ENCODE measurements at regions not wholly inside any gene's neighbourhood (a gene's known extent, or its start where the extent isn't known, plus 50 kb on each side); places are given as distances from the start of the nearest gene placed in this dataset.
A peak's percentile ranks its signal among the peaks of the same experiment; 100 is the strongest.

- no peak for DNase-seq
Measured at GRCh38 chr4:125440814-125441213, 126.1 kb downstream of the FAT4 start.

DNA sequence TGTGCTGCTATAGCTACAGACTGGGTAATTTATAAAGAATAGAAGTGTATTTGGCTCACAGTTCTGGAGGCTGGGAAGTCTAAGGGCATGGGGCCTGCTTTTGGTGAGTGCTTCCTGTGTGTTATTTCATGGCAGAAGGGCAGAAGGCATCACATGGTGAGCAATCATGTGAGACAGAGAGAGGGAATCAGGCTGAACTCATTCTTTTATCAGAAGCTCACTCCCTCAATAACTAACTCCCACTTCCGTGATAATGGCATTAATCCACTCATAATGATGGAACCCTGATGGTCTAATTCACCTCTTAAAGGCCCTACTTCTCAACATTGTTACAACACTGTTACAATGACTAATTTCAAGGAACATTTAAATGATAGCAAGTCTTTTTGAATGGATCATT lies 129.4 kb downstream of the FAT4 start:
- DNase-seq, result no peak

- no peak for DNase-seq
Measured at GRCh38 chr4:125445525-125445924, 130.8 kb downstream of the FAT4 start.

DNA sequence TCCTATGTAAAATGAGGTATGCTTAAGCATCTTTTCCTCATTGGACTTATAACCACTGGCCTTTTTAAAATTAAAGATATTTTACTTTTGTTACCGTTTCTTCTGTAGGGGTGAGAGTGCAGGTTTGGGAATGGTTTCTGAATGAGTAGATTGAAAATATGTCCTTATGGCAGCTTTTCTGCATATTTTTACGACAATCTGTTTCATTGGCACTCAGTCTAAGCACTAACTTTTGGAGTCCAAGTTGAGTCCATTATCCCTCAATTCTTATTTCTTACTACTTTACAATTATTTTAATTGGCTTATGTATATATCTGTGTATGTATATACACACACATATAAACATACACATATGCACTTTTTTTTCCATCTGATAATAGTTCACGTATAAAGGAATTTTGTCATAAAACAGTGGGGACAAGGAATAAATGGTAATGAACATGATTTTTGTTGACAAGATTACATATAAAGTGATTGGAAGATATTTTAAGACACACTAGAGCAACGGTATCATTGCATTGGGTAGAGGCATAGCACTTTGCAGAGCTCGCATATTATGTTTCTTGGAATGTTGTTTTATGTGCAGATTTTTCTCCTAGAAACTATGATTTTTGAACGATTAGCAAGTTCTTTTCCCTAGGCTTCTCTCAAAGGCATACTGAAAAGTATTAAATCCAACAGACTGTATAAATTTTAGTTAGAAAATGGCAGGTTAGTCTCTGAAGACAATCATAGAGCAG lies 133.0 kb downstream of the FAT4 start:
- DNase-seq, result no peak

DNA sequence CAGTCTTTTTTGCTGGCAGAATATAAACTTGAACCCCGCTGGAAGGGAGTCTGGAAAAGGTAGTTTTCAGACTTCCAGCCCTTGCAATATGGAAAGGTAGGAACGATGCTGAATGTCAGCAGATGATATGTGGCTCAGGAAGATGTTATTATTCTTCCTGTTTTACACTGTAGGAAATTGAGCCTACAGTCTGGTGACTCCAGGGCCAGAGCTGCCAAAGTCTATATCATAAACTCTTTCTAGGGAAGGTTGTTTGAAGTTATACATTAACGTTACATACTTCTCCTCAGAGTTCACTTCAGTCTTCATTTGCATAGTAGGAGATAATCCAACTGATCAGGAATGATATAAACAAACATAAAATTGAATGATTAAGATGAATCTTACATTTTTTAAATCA lies 141.3 kb downstream of the FAT4 start:
- no peak for DNase-seq

DNA sequence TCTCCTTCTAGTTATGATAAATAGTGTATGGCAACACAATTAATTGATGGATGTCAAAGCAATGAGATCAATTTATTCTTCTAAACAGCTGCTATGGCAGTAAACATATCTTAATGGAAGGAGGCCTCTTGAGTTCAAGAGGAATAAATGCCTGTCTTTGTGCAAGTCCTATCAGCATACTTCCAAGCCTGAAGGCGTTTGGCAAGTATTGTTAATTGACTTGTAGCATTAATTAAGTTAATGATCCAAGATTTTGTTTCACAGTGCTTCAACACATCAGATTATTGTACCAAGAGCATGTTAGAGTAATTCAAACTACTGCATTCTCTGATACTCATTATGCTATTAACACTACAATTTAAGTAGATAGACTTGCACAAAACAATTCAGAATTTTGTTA lies 144.8 kb downstream of the FAT4 start:
- no peak for DNase-seq

- DNase-seq, result no peak
Measured at GRCh38 chr4:125461676-125462363, 147.1 kb downstream of the FAT4 start.

GRCh38 chr4:125464146-125464545 lies 149.4 kb downstream of the FAT4 start:
- no peak for DNase-seq

DNA sequence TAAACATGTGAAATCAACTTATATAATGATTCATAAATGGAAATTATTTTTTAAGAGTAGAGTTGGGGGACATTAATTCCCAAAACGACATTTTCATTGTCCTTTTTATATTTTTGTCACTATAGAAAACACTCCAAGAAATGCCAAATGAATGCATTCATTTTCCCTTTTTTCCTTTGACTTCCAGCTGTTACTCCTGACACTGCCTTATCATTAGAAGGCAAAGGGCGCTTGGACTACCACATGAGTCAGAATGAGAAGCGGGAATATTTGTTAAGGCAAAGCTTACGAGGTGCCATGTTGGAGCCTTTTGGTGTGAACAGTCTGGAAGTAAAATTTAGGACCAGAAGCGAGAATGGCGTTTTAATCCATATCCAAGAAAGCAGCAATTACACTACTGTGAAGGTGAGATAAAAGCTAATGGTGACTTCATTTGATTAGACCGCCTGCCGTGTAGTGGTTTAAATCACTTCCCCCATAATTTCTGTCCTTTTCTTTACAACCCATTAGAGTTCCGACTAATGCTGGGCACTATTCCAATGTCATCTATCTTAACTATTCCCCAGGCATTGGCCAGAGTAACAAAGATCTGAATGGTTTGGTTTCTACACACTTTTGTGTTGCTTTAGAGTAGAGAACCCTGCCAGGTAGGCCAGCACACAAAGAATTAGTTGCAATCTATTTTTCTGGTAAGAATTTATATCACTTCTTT lies 166.7 kb downstream of the FAT4 start:
- peak; percentile 66 for DNase-seq

- no peak for DNase-seq
Measured at GRCh38 chr4:125482822-125483221, 168.1 kb downstream of the FAT4 start.

- no peak for DNase-seq
Measured at GRCh38 chr4:125483278-125483677, 168.5 kb downstream of the FAT4 start.

- DNase-seq, result no peak
Measured at GRCh38 chr4:125484912-125485311, 170.2 kb downstream of the FAT4 start.

DNA sequence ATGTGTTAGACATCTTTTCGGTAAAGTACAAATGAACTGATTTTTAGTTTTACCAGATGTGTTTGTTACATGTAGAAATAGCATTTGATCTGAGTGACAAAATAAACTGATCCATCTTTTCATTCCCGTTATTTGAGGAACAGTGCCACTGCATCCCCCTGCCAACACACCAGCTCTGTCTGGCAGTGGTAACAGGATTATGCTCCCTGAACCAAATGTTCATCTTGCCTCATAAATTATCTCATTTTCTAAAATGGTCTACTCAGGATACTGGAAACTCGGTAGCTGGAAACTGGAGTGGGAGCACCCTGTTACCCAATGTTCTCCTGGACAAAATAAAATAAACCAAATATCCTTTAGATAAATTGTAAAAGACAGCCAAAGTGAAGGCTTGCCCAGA lies 171.6 kb downstream of the FAT4 start:
- DNase-seq, result no peak

DNA sequence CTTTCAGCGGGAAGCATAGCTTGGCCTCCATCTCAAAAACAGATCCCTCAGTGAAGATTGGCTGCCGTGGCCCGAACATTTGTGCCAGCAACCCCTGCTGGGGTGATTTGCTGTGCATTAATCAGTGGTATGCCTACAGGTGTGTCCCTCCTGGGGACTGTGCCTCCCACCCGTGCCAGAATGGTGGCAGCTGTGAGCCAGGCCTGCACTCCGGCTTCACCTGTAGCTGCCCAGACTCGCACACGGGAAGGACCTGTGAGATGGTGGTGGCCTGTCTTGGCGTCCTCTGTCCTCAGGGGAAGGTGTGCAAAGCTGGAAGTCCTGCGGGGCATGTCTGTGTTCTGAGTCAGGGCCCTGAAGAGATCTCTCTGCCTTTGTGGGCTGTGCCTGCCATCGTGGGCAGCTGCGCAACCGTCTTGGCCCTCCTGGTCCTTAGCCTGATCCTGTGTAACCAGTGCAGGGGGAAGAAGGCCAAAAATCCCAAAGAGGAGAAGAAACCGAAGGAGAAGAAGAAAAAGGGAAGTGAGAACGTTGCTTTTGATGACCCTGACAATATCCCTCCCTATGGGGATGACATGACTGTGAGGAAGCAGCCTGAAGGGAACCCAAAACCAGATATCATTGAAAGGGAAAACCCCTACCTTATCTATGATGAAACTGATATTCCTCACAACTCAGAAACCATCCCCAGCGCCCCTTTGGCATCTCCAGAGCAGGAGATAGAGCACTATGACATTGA lies 175.4 kb downstream of the FAT4 start:
- no peak for DNase-seq

- DNase-seq, result no peak
Measured at GRCh38 chr4:125492957-125493356, 178.2 kb downstream of the FAT4 start.

DNA sequence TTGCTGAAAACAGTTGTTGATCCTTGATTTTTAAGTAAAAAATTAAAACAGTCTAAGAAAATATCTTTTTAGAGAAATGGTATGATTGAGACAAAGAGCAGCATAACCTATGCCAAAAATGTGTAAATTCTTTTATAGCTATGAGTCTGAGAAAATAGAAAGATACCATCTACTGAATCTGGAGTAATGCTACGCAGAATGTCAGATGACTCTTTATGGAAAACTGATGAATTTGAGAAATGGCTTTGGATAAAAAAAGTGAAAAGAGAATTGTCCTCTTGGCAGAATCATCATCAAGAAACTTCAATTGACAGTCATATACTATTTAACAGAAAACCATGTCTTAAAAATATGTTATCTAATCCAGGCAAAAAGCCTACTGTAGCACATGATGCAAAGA lies 183.1 kb downstream of the FAT4 start:
- DNase-seq, result no peak

- no peak for DNase-seq
Measured at GRCh38 chr4:125498981-125499380, 184.2 kb downstream of the FAT4 start.

DNA sequence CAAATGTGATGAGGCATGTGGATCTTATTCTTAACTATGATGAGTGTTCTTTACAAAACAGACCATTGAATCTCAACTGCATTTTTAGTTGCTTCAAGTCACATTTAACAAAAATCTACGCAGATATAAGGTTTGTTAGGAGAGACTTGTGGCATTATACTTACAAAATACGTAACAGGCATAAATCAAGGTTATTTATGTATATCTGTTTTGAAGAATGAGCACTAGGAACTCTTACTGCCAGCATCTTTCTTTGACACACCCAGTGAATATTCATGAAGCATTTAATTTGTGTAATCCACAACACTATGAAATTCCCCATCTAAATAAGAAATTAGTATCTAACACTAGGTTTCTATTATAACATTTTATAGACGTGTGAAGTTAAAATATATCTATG lies 186.3 kb downstream of the FAT4 start:
- no peak for DNase-seq

GRCh38 chr4:125501568-125501967 lies 186.8 kb downstream of the FAT4 start:
- no peak for DNase-seq

DNA sequence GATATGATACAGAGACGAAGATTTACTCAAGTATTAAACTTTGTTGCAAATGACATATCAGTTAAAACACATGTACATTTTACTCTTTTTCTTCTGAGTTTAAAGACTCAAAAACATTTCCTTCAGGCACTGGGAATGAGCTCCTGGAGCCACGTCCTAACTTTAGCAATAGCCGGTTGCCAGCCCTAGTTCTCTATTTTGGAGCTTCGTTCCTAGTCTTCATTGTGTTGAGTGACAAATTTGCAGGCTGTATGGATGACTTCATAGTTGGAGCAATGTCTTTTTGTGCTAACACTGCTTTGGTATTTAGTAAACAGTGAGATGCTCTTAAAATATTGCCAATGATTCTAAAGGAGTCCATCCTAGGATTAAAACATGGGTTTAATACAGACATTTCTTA lies 190.9 kb downstream of the FAT4 start:
- no peak for DNase-seq

DNA sequence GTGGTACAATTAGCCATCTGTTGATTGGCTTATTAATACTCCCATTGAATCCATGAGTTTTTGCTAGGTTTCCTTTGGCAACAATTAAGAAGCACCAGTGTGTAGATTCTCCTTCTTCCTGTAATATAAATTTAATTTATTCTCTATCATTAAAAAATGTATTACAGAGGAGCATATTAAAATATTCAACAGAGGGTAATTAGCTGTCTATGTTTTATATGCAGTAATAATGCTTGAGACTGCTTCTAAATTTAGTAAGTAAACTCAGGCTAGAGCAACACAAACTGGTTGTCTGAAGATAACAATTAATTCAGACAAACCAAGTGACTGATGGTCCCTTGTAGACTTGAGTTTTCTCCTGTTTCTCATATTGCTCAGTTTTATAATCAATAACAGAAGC lies 192.4 kb downstream of the FAT4 start:
- no peak for DNase-seq

- no peak for DNase-seq
Measured at GRCh38 chr4:125511715-125512114, 197.0 kb downstream of the FAT4 start.

DNA sequence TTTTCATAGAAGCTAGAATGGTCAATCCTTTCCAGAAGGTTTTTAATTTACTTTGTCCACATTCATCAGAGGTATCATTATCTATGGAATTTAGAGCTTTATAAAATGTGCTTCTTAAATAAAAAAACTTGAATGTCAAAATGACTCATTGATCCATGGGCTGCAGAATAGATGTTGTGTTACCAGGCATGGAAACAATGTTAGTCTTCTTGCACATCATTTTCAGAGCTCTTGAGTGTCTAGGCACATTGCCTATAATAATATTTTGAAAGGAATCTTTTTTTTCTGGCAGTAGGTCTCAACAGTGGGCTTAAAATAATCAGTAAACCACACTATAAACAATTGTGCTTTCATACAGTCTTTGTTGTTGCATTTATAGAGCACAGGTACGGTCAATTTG lies 200.3 kb downstream of the FAT4 start:
- no peak for DNase-seq

Measured in NCI-H1092 (cell line).